ENCODE measurements at regions not wholly inside any gene's neighbourhood (a gene's known extent, or its start where the extent isn't known, plus 50 kb on each side); places are given as distances from the start of the nearest gene placed in this dataset.

DNA sequence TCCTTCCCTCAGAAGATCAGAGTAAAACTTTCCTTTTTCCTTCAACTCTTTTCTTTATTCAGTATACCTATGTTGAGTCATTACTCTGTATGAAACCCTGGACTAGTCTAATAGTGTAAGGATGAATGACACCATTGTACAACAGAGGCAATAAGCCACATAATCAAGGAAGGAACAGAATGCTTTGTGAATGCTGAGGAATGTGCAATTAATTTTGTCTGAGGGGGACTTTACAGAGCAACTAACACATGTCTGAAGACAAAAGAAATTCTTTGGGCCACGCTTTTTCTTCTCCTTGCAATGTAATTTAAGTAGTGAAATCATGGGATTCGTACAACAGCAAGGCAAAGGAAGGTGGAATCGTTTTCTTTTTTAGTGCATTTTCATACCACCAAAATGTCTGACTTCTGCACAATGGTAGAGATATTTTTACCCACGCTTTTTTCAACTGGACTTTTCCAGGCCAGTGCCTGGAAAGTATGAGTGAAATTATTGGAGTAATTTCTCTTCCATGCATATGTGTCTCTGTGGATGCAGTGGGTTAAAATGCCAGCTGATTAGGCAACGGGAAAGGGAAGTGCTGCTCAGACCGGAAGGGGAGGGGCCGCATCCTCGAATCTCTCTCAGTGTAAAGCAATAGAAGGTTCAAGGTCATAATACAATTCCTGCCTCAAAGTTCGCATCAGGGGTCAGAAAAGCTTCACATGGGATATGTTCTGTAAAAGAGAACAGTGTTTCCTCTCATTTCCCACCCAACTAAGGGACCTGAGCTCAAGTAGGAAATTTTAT is 89.9 kb upstream of the MTHFD1L start (continued):
- TF ChIP-seq, protein P1, sequence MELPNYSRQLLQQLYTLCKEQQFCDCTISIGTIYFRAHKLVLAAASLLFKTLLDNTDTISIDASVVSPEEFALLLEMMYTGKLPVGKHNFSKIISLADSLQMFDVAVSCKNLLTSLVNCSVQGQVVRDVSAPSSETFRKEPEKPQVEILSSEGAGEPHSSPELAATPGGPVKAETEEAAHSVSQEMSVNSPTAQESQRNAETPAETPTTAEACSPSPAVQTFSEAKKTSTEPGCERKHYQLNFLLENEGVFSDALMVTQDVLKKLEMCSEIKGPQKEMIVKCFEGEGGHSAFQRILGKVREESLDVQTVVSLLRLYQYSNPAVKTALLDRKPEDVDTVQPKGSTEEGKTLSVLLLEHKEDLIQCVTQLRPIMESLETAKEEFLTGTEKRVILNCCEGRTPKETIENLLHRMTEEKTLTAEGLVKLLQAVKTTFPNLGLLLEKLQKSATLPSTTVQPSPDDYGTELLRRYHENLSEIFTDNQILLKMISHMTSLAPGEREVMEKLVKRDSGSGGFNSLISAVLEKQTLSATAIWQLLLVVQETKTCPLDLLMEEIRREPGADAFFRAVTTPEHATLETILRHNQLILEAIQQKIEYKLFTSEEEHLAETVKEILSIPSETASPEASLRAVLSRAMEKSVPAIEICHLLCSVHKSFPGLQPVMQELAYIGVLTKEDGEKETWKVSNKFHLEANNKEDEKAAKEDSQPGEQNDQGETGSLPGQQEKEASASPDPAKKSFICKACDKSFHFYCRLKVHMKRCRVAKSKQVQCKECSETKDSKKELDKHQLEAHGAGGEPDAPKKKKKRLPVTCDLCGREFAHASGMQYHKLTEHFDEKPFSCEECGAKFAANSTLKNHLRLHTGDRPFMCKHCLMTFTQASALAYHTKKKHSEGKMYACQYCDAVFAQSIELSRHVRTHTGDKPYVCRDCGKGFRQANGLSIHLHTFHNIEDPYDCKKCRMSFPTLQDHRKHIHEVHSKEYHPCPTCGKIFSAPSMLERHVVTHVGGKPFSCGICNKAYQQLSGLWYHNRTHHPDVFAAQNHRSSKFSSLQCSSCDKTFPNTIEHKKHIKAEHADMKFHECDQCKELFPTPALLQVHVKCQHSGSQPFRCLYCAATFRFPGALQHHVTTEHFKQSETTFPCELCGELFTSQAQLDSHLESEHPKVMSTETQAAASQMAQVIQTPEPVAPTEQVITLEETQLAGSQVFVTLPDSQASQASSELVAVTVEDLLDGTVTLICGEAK (IDR thresholded peaks at IDR 0.05) = 0 out of 2 replicates have a peak, but pooled peaks have one; percentile 47
- TF ChIP-seq, protein P1 (CRISPR knock-in tag; IDR thresholded peaks at IDR 0.05) = no peak
- no peak for TF ChIP-seq SIN3A (IDR thresholded peaks at IDR 0.05; ENCODE audit: borderline replicate concordance in 2 of 2, control insufficient read depth in 1 of 2, low read depth in 2 of 2, low read length in 2 of 2)
- no peak for TF ChIP-seq SMAD1 (IDR thresholded peaks at IDR 0.05; ENCODE audit: low read depth, low read length, partially characterized antibody)
- TF ChIP-seq HSF4 (CRISPR knock-in tag; IDR thresholded peaks at IDR 0.05; ENCODE audit: borderline replicate concordance) = no peak
